Cardiac muscle cell (in vitro differentiated cells and primary cell): ENCODE measurements at regions not wholly inside any gene's neighbourhood (a gene's known extent, or its start where the extent isn't known, plus 50 kb on each side); places are given as distances from the start of the nearest gene placed in this dataset.
A peak's percentile ranks its signal among the peaks of the same experiment; 100 is the strongest.

Source experiments
- DNase-seq, 2 donors: peaks; one replicate each; pipeline versions ENCODE4 v3.0.0 to v3.0.0-alpha.2; 2010 to 2017; ENCODE audit warnings: low read depth in 1 of 2, low spot score in 1 of 2
- H3K27ac ChIP-seq: fragments of 200-600 bp; sonication (generic); 2 replicates; pipeline ENCODE4 v1.5.1; 2016
- H3K27me3 ChIP-seq: fragments of 200-600 bp; sonication (generic); 2 replicates; pipeline ENCODE4 v1.6.0; 2016; ENCODE audit warnings: control low read depth
- H3K36me3 ChIP-seq: fragments of 200-600 bp; sonication (generic); 2 replicates; pipeline ENCODE4 v1.5.1; 2016; ENCODE audit warnings: control low read depth
- H3K4me1 ChIP-seq: fragments of 200-600 bp; sonication (generic); 2 replicates; pipeline ENCODE4 v1.8.1; 2017; ENCODE audit warnings: low read depth, mild to moderate bottlenecking, mixed run types
- H3K4me3 ChIP-seq: fragments of 200-600 bp; sonication (generic); 2 replicates; pipeline ENCODE4 v1.5.1; 2016; ENCODE audit warnings: mild to moderate bottlenecking
- H3K9me3 ChIP-seq: fragments of 200-600 bp; sonication (generic); 2 replicates; pipeline ENCODE4 v1.5.1; 2017; ENCODE audit warnings: low read depth, mild to moderate bottlenecking, control low read depth
- TF ChIP-seq, protein P1 (sequence below): IDR thresholded peaks from 2 replicates; pipeline ENCODE4 v1.5.1; 2012; ENCODE audit warnings: low read depth, mild to moderate bottlenecking, low read length

- no peaks in the 10 kb centered on the region for H3K36me3 ChIP-seq
- DNase-seq = peak in 1 of 2 donors; percentile 21
- peaks cover 3% of the 10 kb centered on the region for H3K4me1 ChIP-seq
- no peak overlapping the region for H3K27ac ChIP-seq
- TF ChIP-seq, protein P1, sequence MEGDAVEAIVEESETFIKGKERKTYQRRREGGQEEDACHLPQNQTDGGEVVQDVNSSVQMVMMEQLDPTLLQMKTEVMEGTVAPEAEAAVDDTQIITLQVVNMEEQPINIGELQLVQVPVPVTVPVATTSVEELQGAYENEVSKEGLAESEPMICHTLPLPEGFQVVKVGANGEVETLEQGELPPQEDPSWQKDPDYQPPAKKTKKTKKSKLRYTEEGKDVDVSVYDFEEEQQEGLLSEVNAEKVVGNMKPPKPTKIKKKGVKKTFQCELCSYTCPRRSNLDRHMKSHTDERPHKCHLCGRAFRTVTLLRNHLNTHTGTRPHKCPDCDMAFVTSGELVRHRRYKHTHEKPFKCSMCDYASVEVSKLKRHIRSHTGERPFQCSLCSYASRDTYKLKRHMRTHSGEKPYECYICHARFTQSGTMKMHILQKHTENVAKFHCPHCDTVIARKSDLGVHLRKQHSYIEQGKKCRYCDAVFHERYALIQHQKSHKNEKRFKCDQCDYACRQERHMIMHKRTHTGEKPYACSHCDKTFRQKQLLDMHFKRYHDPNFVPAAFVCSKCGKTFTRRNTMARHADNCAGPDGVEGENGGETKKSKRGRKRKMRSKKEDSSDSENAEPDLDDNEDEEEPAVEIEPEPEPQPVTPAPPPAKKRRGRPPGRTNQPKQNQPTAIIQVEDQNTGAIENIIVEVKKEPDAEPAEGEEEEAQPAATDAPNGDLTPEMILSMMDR = no peak
- no peaks in the 10 kb centered on the region for H3K9me3 ChIP-seq
- no peaks in the 10 kb centered on the region for H3K27me3 ChIP-seq
- no peak overlapping the region for H3K4me3 ChIP-seq
Measured at GRCh38 chr2:18132697-18133096, 254.2 kb downstream of the KCNS3 start.

DNA sequence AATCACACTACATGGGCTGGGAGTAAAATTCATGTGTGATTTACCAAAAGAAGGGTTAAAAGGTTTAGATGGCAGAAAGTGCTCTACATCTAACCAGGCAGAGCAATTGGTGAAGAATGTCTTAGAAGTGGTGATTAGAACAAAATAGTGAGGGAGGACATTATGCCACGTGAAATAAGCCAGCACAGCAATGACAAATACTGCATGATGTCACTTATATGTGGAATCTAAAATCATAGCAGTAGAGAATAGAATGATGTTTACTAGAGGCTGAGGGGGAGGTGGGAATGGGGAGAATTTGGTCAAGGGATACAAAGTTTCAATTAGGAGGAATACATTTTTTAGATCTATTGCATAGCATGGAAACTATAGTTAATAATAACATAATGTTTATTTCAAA, 253.3 kb downstream of the KCNS3 start:
- H3K4me3 ChIP-seq = no peak overlapping the region
- no peak for DNase-seq
- H3K36me3 ChIP-seq = no peaks in the 10 kb centered on the region
- no peak overlapping the region for H3K27ac ChIP-seq
- H3K4me1 ChIP-seq = peaks cover 3% of the 10 kb centered on the region
- TF ChIP-seq, protein P1 = no peak
- no peaks in the 10 kb centered on the region for H3K27me3 ChIP-seq
- H3K9me3 ChIP-seq = no peaks in the 10 kb centered on the region

DNA sequence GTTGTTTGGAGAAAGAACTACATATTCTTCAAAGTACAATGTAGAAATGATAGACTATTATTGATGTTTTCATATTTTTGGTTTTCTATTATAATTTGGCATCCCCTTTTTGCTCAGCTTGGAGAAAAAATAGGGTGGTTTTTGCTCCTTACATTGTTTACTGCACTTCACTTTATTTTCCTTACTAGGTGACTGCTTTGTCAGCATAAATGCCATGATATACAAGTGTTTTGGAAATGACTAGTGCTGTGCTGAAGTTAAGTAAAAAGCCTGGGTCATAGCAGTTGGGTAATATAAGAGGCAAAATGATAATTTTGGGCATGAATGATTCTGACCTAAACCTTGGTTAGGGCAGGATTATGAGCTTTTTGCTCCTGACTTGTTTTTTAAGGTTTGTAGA, 250.9 kb downstream of the KCNS3 start:
- Histone ChIP-seq H3K27ac (no peak overlapping the region), H3K4me1 (peaks cover 3% of the 10 kb centered on the region), H3K36me3 (no peaks in the 10 kb centered on the region), H3K4me3 (no peak overlapping the region), H3K27me3 (no peaks in the 10 kb centered on the region), H3K9me3 (no peaks in the 10 kb centered on the region)
- DNase-seq = no peak
- TF ChIP-seq, protein P1 = no peak

- no peaks in the 10 kb centered on the region for H3K9me3 ChIP-seq
- TF ChIP-seq, protein P1 = no peak
- H3K4me1 ChIP-seq = no peaks in the 10 kb centered on the region
- H3K27ac ChIP-seq = no peak overlapping the region
- H3K36me3 ChIP-seq = no peaks in the 10 kb centered on the region
- no peak for DNase-seq
- H3K27me3 ChIP-seq = no peaks in the 10 kb centered on the region
- no peak overlapping the region for H3K4me3 ChIP-seq
Measured at GRCh38 chr2:18125303-18125702, 246.8 kb downstream of the KCNS3 start.

GRCh38 chr2:18124116-18124835, 245.8 kb downstream of the KCNS3 start:
- Histone ChIP-seq H3K9me3 (no peaks in the 10 kb centered on the region), H3K27me3 (no peaks in the 10 kb centered on the region), H3K4me3 (no peak overlapping the region), H3K36me3 (no peaks in the 10 kb centered on the region), H3K4me1 (no peaks in the 10 kb centered on the region), H3K27ac (no peak overlapping the region)
- TF ChIP-seq, protein P1 = no peak
- DNase-seq = no peak
